Peyer's patch (tissue), 4 donors: ENCODE measurements at regions not wholly inside any gene's neighbourhood (a gene's known extent, or its start where the extent isn't known, plus 50 kb on each side); places are given as distances from the start of the nearest gene placed in this dataset.
"Not testable (repeated sequence)": the region's sequence is repeated elsewhere in the genome, so short reads cannot be mapped to it uniquely, and the experiment has no call there.

Source experiments
- DNase-seq, 3 donors: peaks; one replicate each; pipeline ENCODE4 v3.0.0-alpha.2; 2017 to 2019
- H3K27ac ChIP-seq, 4 donors: fragments of 200-600 bp; sonication (generic); one replicate each; pipeline ENCODE4 v1.5.1; 2016 to 2019
- H3K27me3 ChIP-seq, 2 donors: fragments of 200-600 bp; sonication (generic); one replicate each; pipeline ENCODE4 v1.5.1; 2019
- H3K36me3 ChIP-seq, 3 donors: fragments of 200-600 bp; sonication (generic); one replicate each; pipeline ENCODE4 v1.5.1; 2016 to 2019
- H3K4me1 ChIP-seq, 4 donors: fragments of 200-600 bp; sonication (generic); one replicate each; pipeline ENCODE4 v1.5.1; 2016 to 2019
- H3K4me3 ChIP-seq, 4 donors: fragments of 200-600 bp; sonication (generic); 1 replicate in 3 of 4; 2 replicates in 1 of 4; pipeline ENCODE4 v1.5.1; 2016 to 2019; ENCODE audit warnings: mild to moderate bottlenecking in 1 of 4
- H3K9me3 ChIP-seq, 4 donors: fragments of 200-600 bp; sonication (generic); one replicate each; pipeline ENCODE4 v1.5.1; 2016 to 2019; ENCODE audit warnings: mild to moderate bottlenecking in 1 of 4
- POLR2A ChIP-seq, 2 donors: fragments of 450-650 bp; IDR thresholded peaks; one replicate each; pipeline ENCODE4 v1.5.1; 2017; ENCODE audit warnings: antibody characterized with exemption in 2 of 2, mild to moderate bottlenecking in 2 of 2, moderate library complexity in 2 of 2
- TF ChIP-seq, protein P1 (sequence below), 6 experiments: fragments of 450-650 bp in 4 of 6; fragments of 200-600 bp in 2 of 6; sonication (generic) in 1 of 6; IDR thresholded peaks; one replicate each; pipeline ENCODE4 v1.5.1; 2017 to 2019; ENCODE audit warnings: antibody characterized with exemption in 6 of 6, mild to moderate bottlenecking in 3 of 6, moderate library complexity in 1 of 6

- TF ChIP-seq POLR2A (IDR thresholded peaks at IDR 0.05) = no peak
- TF ChIP-seq, protein P1, sequence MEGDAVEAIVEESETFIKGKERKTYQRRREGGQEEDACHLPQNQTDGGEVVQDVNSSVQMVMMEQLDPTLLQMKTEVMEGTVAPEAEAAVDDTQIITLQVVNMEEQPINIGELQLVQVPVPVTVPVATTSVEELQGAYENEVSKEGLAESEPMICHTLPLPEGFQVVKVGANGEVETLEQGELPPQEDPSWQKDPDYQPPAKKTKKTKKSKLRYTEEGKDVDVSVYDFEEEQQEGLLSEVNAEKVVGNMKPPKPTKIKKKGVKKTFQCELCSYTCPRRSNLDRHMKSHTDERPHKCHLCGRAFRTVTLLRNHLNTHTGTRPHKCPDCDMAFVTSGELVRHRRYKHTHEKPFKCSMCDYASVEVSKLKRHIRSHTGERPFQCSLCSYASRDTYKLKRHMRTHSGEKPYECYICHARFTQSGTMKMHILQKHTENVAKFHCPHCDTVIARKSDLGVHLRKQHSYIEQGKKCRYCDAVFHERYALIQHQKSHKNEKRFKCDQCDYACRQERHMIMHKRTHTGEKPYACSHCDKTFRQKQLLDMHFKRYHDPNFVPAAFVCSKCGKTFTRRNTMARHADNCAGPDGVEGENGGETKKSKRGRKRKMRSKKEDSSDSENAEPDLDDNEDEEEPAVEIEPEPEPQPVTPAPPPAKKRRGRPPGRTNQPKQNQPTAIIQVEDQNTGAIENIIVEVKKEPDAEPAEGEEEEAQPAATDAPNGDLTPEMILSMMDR (IDR thresholded peaks at IDR 0.05) = no peak
- Histone ChIP-seq H3K27ac (no peak overlapping the region), H3K4me3 (no peak overlapping the region), H3K36me3 (no peaks in the 10 kb centered on the region), H3K4me1 (no peaks in the 10 kb centered on the region), H3K9me3 (no peaks in the 10 kb centered on the region), H3K27me3 (no peaks in the 10 kb centered on the region)
- DNase-seq = no peak
Observed at GRCh38 chr7:7032221-7032620, 150.1 kb upstream of the C1GALT1 start.

GRCh38 chr7:7035851-7036250, 146.5 kb upstream of the C1GALT1 start:
- Histone ChIP-seq H3K9me3 (no peaks in the 10 kb centered on the region), H3K27ac (no peak overlapping the region), H3K4me3 (no peak overlapping the region), H3K36me3 (no peaks in the 10 kb centered on the region), H3K27me3 (no peaks in the 10 kb centered on the region), H3K4me1 (no peaks in the 10 kb centered on the region)
- no peak for DNase-seq
- TF ChIP-seq POLR2A (IDR thresholded peaks at IDR 0.05) = no peak
- TF ChIP-seq, protein P1 (IDR thresholded peaks at IDR 0.05) = no peak

GRCh38 chr7:7042286-7042893, 140.0 kb upstream of the C1GALT1 start:
- H3K27ac ChIP-seq, H3K36me3 ChIP-seq, H3K27me3 ChIP-seq, DNase-seq, H3K9me3 ChIP-seq, H3K4me1 ChIP-seq, H3K4me3 ChIP-seq: not testable (repeated sequence)

GRCh38 chr7:7044806-7045205, 137.5 kb upstream of the C1GALT1 start:
- Histone ChIP-seq H3K36me3 (no peaks in the 10 kb centered on the region), H3K4me3 (no peak overlapping the region), H3K27ac (no peak overlapping the region), H3K9me3 (no peaks in the 10 kb centered on the region), H3K27me3 (no peaks in the 10 kb centered on the region), H3K4me1 (no peaks in the 10 kb centered on the region)
- no peak for DNase-seq
- TF ChIP-seq POLR2A (IDR thresholded peaks at IDR 0.05) = no peak
- TF ChIP-seq, protein P1 (IDR thresholded peaks at IDR 0.05) = no peak

DNA sequence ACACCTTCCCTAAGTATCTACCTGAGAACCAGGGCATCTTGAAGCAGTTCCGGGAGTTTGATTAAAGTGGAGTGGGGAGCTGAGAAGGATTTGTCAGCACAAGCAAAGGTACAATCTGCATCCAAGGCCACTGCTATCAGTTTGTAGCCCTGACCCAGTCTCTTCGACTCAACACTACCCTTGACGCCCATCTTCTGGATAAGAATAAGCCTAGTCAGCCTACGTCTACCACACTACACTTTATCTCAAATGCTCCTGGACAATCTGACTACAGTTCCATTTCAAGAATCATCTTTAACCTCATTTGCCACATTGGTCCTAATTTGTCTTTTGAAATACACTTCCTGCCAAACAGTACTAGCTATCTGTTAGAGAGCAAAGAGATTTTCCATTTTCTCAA, 134.1 kb upstream of the C1GALT1 start:
- Histone ChIP-seq H3K27me3 (no peaks in the 10 kb centered on the region), H3K4me1 (peaks cover 0 to 11% (median 0%) of the 10 kb centered on the region in 4 donors), H3K4me3 (no peak overlapping the region), H3K9me3 (no peaks in the 10 kb centered on the region), H3K36me3 (no peaks in the 10 kb centered on the region), H3K27ac (no peak overlapping the region)
- no peak for DNase-seq
- no peak for TF ChIP-seq POLR2A (IDR thresholded peaks at IDR 0.05)
- TF ChIP-seq, protein P1 (IDR thresholded peaks at IDR 0.05) = no peak

DNA sequence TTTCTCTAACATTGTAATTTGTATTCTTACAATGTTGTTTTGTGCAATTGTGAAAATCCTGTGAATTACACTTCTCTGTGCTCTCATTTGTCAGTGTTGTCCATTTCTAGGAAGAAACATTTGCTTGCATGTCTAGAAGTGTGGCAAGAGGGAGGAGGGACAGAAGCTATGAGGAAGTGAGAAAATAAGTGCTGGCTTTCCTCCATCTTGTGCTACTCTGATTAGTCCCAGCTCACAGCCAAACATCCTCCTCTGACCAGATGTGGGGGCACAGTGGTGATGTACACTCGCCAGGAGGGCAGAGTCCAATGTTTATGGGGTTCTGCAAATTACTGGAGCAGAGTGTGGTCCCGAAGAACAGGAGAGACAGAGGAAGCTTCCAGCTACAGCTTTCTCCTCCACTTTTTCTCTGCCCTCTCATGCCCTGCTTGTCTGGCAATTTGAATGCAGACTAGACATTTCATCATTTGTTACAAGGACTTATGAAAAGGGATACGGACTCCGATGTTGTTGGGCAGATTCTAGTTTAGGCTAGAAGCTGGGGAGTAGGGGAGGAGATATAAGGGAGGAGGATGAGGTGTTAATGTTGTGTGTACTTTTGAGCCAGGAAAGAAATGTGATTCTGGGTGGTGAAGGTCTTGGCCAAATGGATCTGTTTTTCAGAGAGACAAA, 131.0 kb upstream of the C1GALT1 start:
- TF ChIP-seq POLR2A (IDR thresholded peaks at IDR 0.05) = no peak
- TF ChIP-seq, protein P1 (IDR thresholded peaks at IDR 0.05) = no peak
- H3K27ac ChIP-seq = peak overlapping the region in 2 of 4 donors; percentile 18 to 45
- peak in 1 of 3 donors; percentile 53 for DNase-seq
- H3K4me3 ChIP-seq = no peak overlapping the region
- no peaks in the 10 kb centered on the region for H3K27me3 ChIP-seq
- H3K36me3 ChIP-seq = no peaks in the 10 kb centered on the region
- no peaks in the 10 kb centered on the region for H3K9me3 ChIP-seq
- peaks cover 0 to 11% (median 0%) of the 10 kb centered on the region in 4 donors for H3K4me1 ChIP-seq
